Endodermal cell (in vitro differentiated cells): ENCODE measurements at regions not wholly inside any gene's neighbourhood (a gene's known extent, or its start where the extent isn't known, plus 50 kb on each side); places are given as distances from the start of the nearest gene placed in this dataset.

Experiments
- DNase-seq: peaks from one replicate; pipeline ENCODE4 v3.0.0-alpha.2; 2017
- H3K27ac ChIP-seq: 2 replicates; pipeline ENCODE4 v1.5.1; 2013; ENCODE audit warnings: mild to moderate bottlenecking, low read depth, low read length, moderate library complexity
- H3K27me3 ChIP-seq: 2 replicates; pipeline ENCODE4 v1.6.1; 2013; ENCODE audit warnings: mild to moderate bottlenecking, low read length, moderate library complexity; ENCODE audit not compliant: insufficient read depth, control insufficient read depth, poor library complexity, severe bottlenecking
- H3K36me3 ChIP-seq: 2 replicates; pipeline ENCODE4 v1.7.0; 2013; ENCODE audit warnings: mild to moderate bottlenecking, low read length, moderate library complexity; ENCODE audit not compliant: control insufficient read depth, insufficient read depth
- H3K4me1 ChIP-seq: one replicate; pipeline ENCODE4 v1.7.0; 2013; ENCODE audit warnings: low read length; ENCODE audit not compliant: control insufficient read depth, insufficient read depth
- H3K4me3 ChIP-seq: 2 replicates; pipeline ENCODE4 v1.5.1; 2013; ENCODE audit warnings: mild to moderate bottlenecking, low read length, moderate library complexity
- H3K9ac ChIP-seq: 2 replicates; pipeline ENCODE4 v1.6.1; 2013; ENCODE audit warnings: mild to moderate bottlenecking, low read length, moderate library complexity; ENCODE audit not compliant: poor library complexity, severe bottlenecking; ENCODE audit errors: extremely low read depth
- H3K9me3 ChIP-seq: 2 replicates; pipeline ENCODE4 v1.6.1; 2013; ENCODE audit warnings: mild to moderate bottlenecking, low read length, moderate library complexity; ENCODE audit not compliant: control insufficient read depth
- H3K27ac Mint-ChIP-seq: 2 replicates; pipeline ENCODE4 v1.8.0; 2020; ENCODE audit warnings: mixed read lengths
- H3K27me3 Mint-ChIP-seq: 2 replicates; pipeline ENCODE4 v1.8.0; 2021; ENCODE audit warnings: mild to moderate bottlenecking, mixed read lengths; ENCODE audit not compliant: insufficient read depth
- H3K36me3 Mint-ChIP-seq: 2 replicates; pipeline ENCODE4 v1.8.0; 2020; ENCODE audit warnings: low read depth, mixed read lengths
- H3K4me1 Mint-ChIP-seq: 2 replicates; pipeline ENCODE4 v1.8.0; 2020; ENCODE audit warnings: mixed read lengths
- H3K4me3 Mint-ChIP-seq: 2 replicates; pipeline ENCODE4 v1.8.0; 2020; ENCODE audit warnings: mild to moderate bottlenecking, moderate library complexity, mixed read lengths
- H3K9me3 Mint-ChIP-seq: 2 replicates; pipeline ENCODE4 v1.8.0; 2020; ENCODE audit warnings: mild to moderate bottlenecking, mixed read lengths
- CTCF ChIP-seq: fragments of 200-600 bp; sonication (generic); conservative IDR thresholded peaks from 2 replicates; pipeline ENCODE4 v1.5.0; 2021; ENCODE audit warnings: antibody characterized with exemption, mild to moderate bottlenecking
- WGBS, 2 experiments: methylation state at CpG; one replicate each; pipeline versions ENCODE4 v1.1.5 to v1.1.7; 2013; ENCODE audit warnings: missing lambda C conversion rate in 2 of 2, mixed read lengths in 1 of 2; ENCODE audit not compliant: insufficient coverage in 1 of 2, insufficient read length in 1 of 2; 5-methylcytosine and 5-hydroxymethylcytosine counted together

- Histone ChIP-seq H3K9ac (no peak overlapping the region), H3K27ac (no peak overlapping the region), H3K4me1 (no peaks in the 10 kb centered on the region), H3K27me3 (peaks cover 45% of the 10 kb centered on the region), H3K36me3 (no peaks in the 10 kb centered on the region), H3K9me3 (no peaks in the 10 kb centered on the region), H3K4me3 (no peak overlapping the region)
- no peak overlapping the region for H3K27ac Mint-ChIP-seq
- 87 to 94% methylated on average over 3 of the region's 3 CpGs for WGBS, 2 experiments
- peaks cover 89% of the 10 kb centered on the region for H3K27me3 Mint-ChIP-seq
- peaks cover 10% of the 10 kb centered on the region for H3K4me1 Mint-ChIP-seq
- H3K4me3 Mint-ChIP-seq = no peak overlapping the region
- no peaks in the 10 kb centered on the region for H3K9me3 Mint-ChIP-seq
- no peak for TF ChIP-seq CTCF
- DNase-seq = no peak
- H3K36me3 Mint-ChIP-seq = no peaks in the 10 kb centered on the region
Observed at GRCh38 chr3:74529145-74529544, 85.3 kb downstream of the CNTN3 start.

GRCh38 chr3:74527566-74527965, 86.9 kb downstream of the CNTN3 start:
- whole genome bisulfite sequencing, 2 experiments = 83 to 88% methylated on average over 4 of the region's 4 CpGs
- no peak overlapping the region for H3K4me3 ChIP-seq
- H3K27ac ChIP-seq = no peak overlapping the region
- no peaks in the 10 kb centered on the region for H3K9me3 Mint-ChIP-seq
- H3K36me3 ChIP-seq = no peaks in the 10 kb centered on the region
- no peaks in the 10 kb centered on the region for H3K36me3 Mint-ChIP-seq
- no peaks in the 10 kb centered on the region for H3K4me1 ChIP-seq
- H3K27ac Mint-ChIP-seq = no peak overlapping the region
- H3K9me3 ChIP-seq = no peaks in the 10 kb centered on the region
- peaks cover 29% of the 10 kb centered on the region for H3K27me3 ChIP-seq
- no peak for TF ChIP-seq CTCF
- no peak overlapping the region for H3K4me3 Mint-ChIP-seq
- peaks cover 5% of the 10 kb centered on the region for H3K4me1 Mint-ChIP-seq
- peaks cover 82% of the 10 kb centered on the region for H3K27me3 Mint-ChIP-seq
- no peak overlapping the region for H3K9ac ChIP-seq
- DNase-seq = no peak

- H3K27ac ChIP-seq = no peak overlapping the region
- no peaks in the 10 kb centered on the region for H3K27me3 ChIP-seq
- H3K9ac ChIP-seq = no peak overlapping the region
- H3K4me3 Mint-ChIP-seq = no peak overlapping the region
- H3K36me3 Mint-ChIP-seq = no peaks in the 10 kb centered on the region
- no peaks in the 10 kb centered on the region for H3K9me3 ChIP-seq
- H3K9me3 Mint-ChIP-seq = no peaks in the 10 kb centered on the region
- H3K4me1 Mint-ChIP-seq = no peaks in the 10 kb centered on the region
- no peak for DNase-seq
- TF ChIP-seq CTCF = no peak
- no peaks in the 10 kb centered on the region for H3K4me1 ChIP-seq
- H3K36me3 ChIP-seq = no peaks in the 10 kb centered on the region
- WGBS, 2 experiments = 41 to 50% methylated on average over 1 of the region's 2 CpGs
- H3K27ac Mint-ChIP-seq = no peak overlapping the region
- no peak overlapping the region for H3K4me3 ChIP-seq
- H3K27me3 Mint-ChIP-seq = peaks cover 48% of the 10 kb centered on the region
Observed at GRCh38 chr3:74523811-74524210, 90.6 kb downstream of the CNTN3 start.
